ENCODE measurements at regions not wholly inside any gene's neighbourhood (a gene's known extent, or its start where the extent isn't known, plus 50 kb on each side); places are given as distances from the start of the nearest gene placed in this dataset.

DNA sequence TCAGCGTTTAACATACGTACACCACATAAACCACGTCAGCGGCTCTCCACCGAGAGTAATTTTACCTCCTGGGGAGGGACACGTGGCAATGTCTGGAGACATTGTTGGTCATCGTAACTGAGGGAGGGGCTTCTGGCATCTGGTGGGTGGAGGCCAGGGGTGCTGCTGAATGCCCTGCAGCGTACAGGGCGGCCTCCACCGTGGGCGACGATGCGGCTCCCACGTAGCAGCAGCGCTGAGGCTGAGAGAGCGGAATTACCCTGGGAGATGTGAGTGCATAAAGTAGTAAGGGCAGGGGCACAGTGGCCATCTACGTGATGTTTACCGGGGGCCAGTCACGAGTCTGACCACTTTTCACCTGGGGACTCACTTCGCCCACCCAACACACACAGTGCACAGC is 212.4 kb downstream of the RBFOX3 start:
- TF ChIP-seq, protein P1, sequence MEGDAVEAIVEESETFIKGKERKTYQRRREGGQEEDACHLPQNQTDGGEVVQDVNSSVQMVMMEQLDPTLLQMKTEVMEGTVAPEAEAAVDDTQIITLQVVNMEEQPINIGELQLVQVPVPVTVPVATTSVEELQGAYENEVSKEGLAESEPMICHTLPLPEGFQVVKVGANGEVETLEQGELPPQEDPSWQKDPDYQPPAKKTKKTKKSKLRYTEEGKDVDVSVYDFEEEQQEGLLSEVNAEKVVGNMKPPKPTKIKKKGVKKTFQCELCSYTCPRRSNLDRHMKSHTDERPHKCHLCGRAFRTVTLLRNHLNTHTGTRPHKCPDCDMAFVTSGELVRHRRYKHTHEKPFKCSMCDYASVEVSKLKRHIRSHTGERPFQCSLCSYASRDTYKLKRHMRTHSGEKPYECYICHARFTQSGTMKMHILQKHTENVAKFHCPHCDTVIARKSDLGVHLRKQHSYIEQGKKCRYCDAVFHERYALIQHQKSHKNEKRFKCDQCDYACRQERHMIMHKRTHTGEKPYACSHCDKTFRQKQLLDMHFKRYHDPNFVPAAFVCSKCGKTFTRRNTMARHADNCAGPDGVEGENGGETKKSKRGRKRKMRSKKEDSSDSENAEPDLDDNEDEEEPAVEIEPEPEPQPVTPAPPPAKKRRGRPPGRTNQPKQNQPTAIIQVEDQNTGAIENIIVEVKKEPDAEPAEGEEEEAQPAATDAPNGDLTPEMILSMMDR (IDR thresholded peaks at IDR 0.05): no peak
- no peak for TF ChIP-seq POLR2AphosphoS5 (IDR thresholded peaks at IDR 0.05)
